Activated T-cell treated with anti-CD3 and anti-CD28 coated beads, Interleukin-2, amount 50 U/mL, for 4 hours (primary cell): ENCODE measurements at regions not wholly inside any gene's neighbourhood (a gene's known extent, or its start where the extent isn't known, plus 50 kb on each side); places are given as distances from the start of the nearest gene placed in this dataset.

Experiments
- ATAC-seq, 2 donors: fragments of 200-7000 bp; cut with Tn5 transposase; one replicate each; pipeline ENCODE4 v1.10.0; 2021
- DNase-seq: peaks from one replicate; pipeline ENCODE4 v3.0.0-alpha.2; 2020
- H3K27me3 Mint-ChIP-seq: one replicate; pipeline ENCODE4 v1.8.0; 2021; ENCODE audit warnings: low read depth, mixed read lengths
- H3K36me3 Mint-ChIP-seq: one replicate; pipeline ENCODE4 v1.8.0; 2022; ENCODE audit warnings: mixed read lengths; ENCODE audit not compliant: insufficient read depth
- H3K4me1 Mint-ChIP-seq: one replicate; pipeline ENCODE4 v1.8.0; 2021; ENCODE audit warnings: low read depth, mixed read lengths
- H3K4me3 Mint-ChIP-seq: one replicate; pipeline ENCODE4 v1.8.0; 2021; ENCODE audit warnings: mild to moderate bottlenecking, moderate library complexity, mixed read lengths
- H3K9me3 Mint-ChIP-seq: one replicate; pipeline ENCODE4 v1.8.0; 2021; ENCODE audit warnings: mixed read lengths

DNA sequence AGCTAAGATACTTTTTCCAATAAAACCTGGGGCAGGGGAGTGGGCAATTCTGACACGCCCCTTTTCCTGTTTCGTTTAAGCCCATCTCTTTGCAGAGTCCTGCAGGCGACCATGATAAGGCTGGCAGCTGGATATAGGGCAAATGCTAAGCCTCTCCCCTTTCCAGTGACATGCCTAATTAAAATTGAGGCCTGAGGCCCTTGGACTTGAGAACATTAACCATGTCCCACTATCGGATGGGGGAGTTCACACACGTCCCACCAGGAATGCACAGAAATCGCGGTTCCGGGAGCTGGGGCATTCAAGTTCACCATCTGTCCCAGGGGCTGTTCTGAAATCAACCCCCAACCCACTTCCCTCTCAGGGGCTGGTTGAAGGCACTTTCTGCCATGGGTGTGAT lies 109.2 kb upstream of the FOXF1 start:
- H3K4me3 Mint-ChIP-seq = no peak overlapping the region
- no peaks in the 10 kb centered on the region for H3K36me3 Mint-ChIP-seq
- DNase-seq = no peak
- H3K9me3 Mint-ChIP-seq = peaks cover 3% of the 10 kb centered on the region
- no peak for ATAC-seq
- peaks cover 7% of the 10 kb centered on the region for H3K27me3 Mint-ChIP-seq
- H3K4me1 Mint-ChIP-seq = no peaks in the 10 kb centered on the region

DNA sequence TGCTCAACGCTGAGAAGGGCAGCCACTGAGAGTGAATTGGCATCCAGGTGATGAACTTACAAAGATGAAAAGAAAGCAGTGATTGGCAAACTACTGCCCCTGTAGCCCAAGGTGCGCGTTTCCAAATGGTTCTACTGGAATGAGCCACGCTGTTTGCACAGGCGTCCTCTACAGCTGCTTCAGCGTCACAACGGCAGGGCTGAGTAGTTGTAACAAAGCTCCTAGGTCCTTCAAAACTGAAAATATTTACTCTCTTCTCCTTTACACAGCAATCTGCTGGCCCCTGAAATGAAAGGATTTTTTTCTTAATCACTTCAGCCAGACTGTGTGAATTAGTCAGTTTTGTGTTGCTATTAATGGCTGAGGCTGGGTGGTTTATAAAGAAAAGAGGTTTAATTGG lies 107.2 kb upstream of the FOXF1 start:
- Mint-ChIP-seq H3K4me1 (no peaks in the 10 kb centered on the region), H3K4me3 (no peak overlapping the region), H3K9me3 (no peaks in the 10 kb centered on the region), H3K36me3 (no peaks in the 10 kb centered on the region), H3K27me3 (peaks cover 4% of the 10 kb centered on the region)
- no peak for ATAC-seq
- DNase-seq = no peak

DNA sequence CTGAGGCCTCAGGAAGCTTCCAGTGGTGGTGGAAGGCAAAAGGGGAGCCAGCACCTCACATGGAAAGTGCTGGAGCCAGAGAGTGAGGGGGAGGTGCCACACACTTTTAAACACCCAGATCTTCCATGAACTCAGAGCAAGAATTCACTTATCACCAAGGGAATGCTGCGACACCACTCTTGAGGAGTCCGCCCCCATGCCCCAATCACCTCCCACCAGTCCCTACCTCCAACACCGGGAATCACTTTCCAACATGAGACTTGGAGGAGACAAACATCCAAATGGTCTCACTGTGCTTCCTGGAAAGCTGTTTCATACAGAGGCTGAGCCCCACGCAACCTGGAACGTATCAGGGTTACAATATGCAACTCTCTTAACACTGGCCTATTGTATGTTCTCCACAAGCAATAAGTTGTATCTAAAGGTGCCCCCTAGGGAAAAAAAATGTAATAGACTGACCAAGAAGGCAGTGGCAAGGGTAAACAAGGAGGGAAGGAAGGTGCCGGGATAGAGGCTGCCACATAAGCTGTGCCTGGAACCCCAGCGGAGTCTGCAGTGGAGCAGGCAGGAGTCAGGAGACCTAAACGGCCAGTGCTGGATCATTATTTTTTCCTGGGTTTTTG lies 106.7 kb upstream of the FOXF1 start:
- DNase-seq (no peak), ATAC-seq (no peak)
- Mint-ChIP-seq H3K27me3 (peaks cover 4% of the 10 kb centered on the region), H3K36me3 (no peaks in the 10 kb centered on the region), H3K4me1 (no peaks in the 10 kb centered on the region), H3K9me3 (no peaks in the 10 kb centered on the region), H3K4me3 (no peak overlapping the region)

DNA sequence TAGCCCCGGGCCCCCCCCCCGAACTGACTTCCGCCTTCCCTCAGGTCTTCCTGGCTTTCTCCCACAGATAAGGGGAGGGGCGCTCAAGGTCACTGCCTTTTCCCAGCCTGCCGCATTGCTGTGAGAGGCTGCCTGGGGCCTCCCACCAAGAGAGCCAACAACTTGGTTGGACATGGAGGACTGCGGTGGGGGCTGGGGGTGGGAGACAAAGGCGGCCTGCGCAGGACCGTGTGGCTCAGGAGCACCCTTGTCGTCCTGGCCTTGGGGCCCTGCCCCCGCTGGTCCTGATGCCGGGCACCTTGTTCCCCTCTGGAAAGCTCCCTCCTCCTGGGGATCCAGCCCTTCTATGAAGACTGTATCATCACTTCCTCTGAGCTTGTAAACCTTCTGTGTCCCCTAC lies 105.6 kb upstream of the FOXF1 start:
- Mint-ChIP-seq H3K27me3 (peaks cover 6% of the 10 kb centered on the region), H3K4me3 (no peak overlapping the region), H3K9me3 (no peaks in the 10 kb centered on the region), H3K36me3 (no peaks in the 10 kb centered on the region), H3K4me1 (no peaks in the 10 kb centered on the region)
- DNase-seq (no peak), ATAC-seq (no peak)

DNA sequence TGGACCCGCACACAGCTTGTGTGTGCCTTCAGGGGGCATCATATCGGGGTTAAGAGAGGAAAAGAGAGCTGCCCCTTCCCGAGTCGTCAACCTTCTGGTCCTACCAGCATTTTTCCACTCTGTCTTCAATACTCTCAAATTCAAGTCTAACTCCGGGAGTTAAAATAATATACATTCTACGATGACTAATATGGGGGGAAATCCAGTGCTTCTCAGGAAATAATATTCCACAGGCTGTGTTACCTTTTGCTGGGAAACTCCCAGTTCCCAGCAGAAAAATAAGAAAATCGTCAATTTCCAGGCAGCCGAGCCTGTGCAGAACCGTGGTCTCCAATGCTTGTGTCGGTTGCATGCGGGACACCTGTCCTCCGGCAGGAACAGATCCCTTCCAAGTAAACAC lies 105.0 kb upstream of the FOXF1 start:
- Mint-ChIP-seq H3K27me3 (peaks cover 6% of the 10 kb centered on the region), H3K4me3 (no peak overlapping the region), H3K36me3 (no peaks in the 10 kb centered on the region), H3K9me3 (no peaks in the 10 kb centered on the region), H3K4me1 (no peaks in the 10 kb centered on the region)
- ATAC-seq = no peak
- DNase-seq = no peak

DNA sequence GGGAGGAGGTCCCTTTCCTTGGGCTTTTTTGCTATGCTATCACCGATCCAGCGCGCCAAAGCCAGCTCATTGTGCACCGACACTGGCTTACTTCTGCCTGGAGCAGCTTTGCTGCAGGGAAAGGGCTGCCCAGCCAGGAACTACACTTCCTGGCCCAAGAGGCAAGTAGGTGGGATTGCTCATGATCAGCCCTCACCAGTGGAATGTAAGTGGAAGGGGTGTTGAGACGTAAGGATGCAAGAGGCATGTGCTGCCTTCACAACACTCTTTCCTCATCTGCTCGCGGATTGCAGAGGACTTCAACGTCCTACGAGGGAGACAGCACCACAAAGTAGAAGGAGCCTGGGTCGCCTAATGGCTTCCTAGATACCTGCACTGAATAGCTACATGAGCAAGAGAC lies 104.3 kb upstream of the FOXF1 start:
- Mint-ChIP-seq H3K36me3 (no peaks in the 10 kb centered on the region), H3K4me3 (no peak overlapping the region), H3K27me3 (peaks cover 6% of the 10 kb centered on the region), H3K4me1 (no peaks in the 10 kb centered on the region), H3K9me3 (no peaks in the 10 kb centered on the region)
- ATAC-seq = no peak
- DNase-seq = no peak

DNA sequence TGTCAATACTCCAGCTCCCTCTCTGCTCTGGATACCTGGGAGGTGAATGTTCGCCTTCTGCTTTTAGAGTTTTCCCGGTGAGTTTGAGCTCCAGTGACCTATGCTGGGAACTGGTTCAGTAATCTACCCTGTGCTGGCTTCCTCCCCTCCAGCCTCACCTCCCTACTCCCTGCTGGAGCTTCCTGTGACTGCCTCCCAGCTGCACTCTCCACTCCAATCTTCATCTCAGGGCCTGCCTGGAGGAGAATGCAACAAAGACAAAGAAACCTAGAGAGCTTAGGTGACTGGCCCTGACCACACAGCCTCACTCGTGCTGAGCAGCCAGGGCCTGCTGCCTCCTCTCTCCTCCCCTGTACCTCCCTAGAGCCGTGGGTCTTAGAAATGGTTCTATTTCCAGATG lies 101.6 kb upstream of the FOXF1 start:
- Mint-ChIP-seq H3K9me3 (peaks cover 3% of the 10 kb centered on the region), H3K4me1 (no peaks in the 10 kb centered on the region), H3K36me3 (no peaks in the 10 kb centered on the region), H3K27me3 (peaks cover 6% of the 10 kb centered on the region), H3K4me3 (no peak overlapping the region)
- ATAC-seq = no peak
- DNase-seq = no peak

DNA sequence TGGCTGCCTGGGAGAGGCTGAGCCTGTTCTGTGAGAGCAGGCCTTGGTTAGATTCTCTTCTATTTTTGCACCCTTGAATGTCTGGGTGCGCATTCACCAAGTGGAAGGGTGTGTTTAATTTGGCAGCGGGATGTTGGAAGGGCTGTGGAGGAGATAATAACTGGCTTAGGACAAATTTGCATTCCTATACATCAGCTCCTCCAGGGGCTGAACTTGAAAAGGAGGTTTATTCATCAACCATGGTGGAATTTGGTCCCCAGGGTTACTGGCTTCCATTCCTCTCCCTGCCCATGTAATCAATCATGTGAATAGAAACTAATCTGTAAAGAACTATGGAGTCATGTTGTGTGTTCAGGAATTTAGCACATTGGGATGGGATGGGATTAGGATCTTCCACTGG lies 100.2 kb upstream of the FOXF1 start:
- DNase-seq = no peak
- peaks cover 5% of the 10 kb centered on the region for H3K27me3 Mint-ChIP-seq
- no peaks in the 10 kb centered on the region for H3K4me1 Mint-ChIP-seq
- ATAC-seq = no peak
- H3K36me3 Mint-ChIP-seq = no peaks in the 10 kb centered on the region
- no peak overlapping the region for H3K4me3 Mint-ChIP-seq
- peaks cover 3% of the 10 kb centered on the region for H3K9me3 Mint-ChIP-seq

DNA sequence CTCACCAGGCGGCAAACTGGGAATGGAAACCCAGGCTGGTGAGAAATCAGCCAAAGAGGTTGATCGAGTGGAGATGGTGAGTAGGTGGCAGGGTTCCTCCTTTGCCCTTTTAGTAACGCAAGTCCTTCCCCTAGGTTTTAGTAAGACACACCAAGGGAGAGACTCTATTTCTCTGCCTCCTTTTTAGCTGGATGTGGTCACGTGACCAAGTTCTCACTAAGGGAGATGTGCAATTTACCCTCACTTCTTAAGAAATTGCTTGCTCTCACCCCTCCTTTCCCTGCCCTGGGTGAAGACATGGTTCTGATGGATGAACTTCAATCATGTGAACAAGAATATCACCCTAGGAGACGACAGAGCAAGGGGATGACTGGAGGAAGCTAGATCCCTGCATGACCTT lies 99.8 kb upstream of the FOXF1 start:
- Mint-ChIP-seq H3K4me1 (no peaks in the 10 kb centered on the region), H3K36me3 (no peaks in the 10 kb centered on the region), H3K27me3 (peaks cover 3% of the 10 kb centered on the region), H3K9me3 (peaks cover 3% of the 10 kb centered on the region), H3K4me3 (no peak overlapping the region)
- ATAC-seq (no peak), DNase-seq (no peak)

DNA sequence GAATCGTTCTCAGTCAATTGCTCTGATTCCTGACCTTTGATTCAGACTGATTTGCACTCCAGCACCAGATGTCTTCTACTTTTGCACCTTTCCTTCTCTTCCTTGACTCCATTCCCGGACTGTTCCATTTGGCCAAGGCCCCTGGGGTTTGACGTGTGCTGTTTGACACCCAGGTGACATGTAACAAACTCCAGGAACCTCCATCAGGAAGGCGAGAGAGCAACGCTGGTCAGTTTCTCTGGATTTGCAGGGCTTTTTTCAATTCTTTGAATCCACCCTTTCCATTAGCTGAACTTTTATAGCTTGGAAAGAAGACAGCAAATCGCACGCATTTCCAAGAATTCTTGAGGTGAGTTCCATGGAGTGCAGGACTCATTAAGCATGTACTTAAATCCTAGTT lies 98.4 kb upstream of the FOXF1 start:
- ATAC-seq (no peak), DNase-seq (no peak)
- Mint-ChIP-seq H3K4me1 (no peaks in the 10 kb centered on the region), H3K4me3 (no peak overlapping the region), H3K27me3 (peaks cover 6% of the 10 kb centered on the region), H3K9me3 (peaks cover 7% of the 10 kb centered on the region), H3K36me3 (no peaks in the 10 kb centered on the region)

DNA sequence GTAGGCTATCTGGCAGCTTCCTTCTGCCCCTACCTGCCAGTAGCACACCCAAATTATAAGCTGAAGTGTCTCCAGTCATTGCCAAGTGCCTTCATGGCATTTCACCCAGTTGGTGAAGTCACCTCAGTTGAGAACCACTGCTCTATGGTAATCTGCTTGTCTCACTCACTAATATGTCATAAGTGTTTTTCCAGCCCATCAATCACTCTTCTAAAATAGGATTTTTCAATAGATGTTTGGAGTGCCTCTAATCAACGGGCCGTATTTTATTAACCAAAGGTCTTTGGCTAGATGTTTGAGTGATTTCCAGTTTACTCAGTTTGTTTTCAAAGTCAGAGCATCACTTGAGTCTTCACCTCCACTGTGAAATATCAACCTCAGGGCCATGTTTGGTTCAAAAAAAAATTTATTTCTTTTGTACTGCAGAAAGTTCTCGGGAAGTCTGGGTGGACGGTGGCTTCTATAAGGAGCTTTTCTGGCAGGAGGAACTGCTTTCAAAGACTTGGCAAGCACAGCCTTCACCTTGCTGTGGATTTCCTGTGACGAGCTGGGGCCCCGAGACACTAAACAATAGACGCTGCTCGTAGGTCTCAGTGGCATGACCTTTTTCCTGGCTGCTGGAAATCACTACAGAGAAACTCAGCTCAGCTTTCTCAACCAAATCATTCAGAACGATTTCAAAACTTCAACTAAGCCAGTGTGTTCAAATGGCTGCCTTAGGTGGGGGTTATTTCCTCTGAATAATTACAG lies 95.2 kb upstream of the FOXF1 start:
- H3K4me3 Mint-ChIP-seq = no peak overlapping the region
- no peaks in the 10 kb centered on the region for H3K4me1 Mint-ChIP-seq
- H3K36me3 Mint-ChIP-seq = no peaks in the 10 kb centered on the region
- ATAC-seq (no peak), DNase-seq (no peak)
- H3K27me3 Mint-ChIP-seq = peaks cover 4% of the 10 kb centered on the region
- peaks cover 7% of the 10 kb centered on the region for H3K9me3 Mint-ChIP-seq

DNA sequence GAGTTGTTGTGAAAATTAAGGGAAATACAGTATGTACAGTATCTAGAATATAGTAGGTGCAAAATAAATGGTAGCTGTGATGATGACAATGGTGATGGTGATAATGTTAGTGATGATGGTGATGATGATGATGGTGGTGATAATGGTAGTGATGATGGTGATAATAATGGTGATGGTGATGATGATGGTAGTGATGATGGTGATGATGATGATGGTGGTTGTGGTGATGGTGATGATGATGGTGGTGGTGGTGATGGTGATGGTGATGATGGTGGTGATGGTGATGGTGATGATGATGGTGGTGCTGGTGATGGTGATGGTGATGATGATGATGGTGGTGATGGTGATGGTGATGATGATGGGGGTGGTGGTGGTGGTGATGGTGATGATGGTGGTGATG lies 91.3 kb upstream of the FOXF1 start:
- H3K9me3 Mint-ChIP-seq = peaks cover 8% of the 10 kb centered on the region
- peaks cover 4% of the 10 kb centered on the region for H3K27me3 Mint-ChIP-seq
- no peak for ATAC-seq
- no peak overlapping the region for H3K4me3 Mint-ChIP-seq
- H3K36me3 Mint-ChIP-seq = no peaks in the 10 kb centered on the region
- no peaks in the 10 kb centered on the region for H3K4me1 Mint-ChIP-seq
- no peak for DNase-seq

DNA sequence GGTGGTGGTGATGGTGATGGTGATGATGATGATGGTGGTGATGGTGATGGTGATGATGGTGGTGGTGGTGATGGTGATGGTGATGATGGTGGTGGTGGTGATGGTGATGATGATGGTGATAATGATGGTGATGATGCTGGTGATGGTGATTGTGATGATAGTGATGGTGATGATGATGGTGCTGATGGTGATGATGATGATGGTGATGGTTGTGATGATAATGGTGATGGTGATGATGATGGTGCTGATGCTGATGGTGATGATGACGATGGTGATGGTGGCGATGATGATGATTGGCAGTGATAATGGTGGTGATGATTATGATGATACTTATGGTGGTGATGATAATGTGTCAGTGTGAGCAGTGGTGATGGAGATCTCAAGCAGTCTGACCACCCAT lies 90.8 kb upstream of the FOXF1 start:
- Mint-ChIP-seq H3K36me3 (no peaks in the 10 kb centered on the region), H3K27me3 (peaks cover 6% of the 10 kb centered on the region), H3K4me1 (no peaks in the 10 kb centered on the region), H3K9me3 (peaks cover 8% of the 10 kb centered on the region), H3K4me3 (no peak overlapping the region)
- DNase-seq = no peak
- ATAC-seq = no peak

DNA sequence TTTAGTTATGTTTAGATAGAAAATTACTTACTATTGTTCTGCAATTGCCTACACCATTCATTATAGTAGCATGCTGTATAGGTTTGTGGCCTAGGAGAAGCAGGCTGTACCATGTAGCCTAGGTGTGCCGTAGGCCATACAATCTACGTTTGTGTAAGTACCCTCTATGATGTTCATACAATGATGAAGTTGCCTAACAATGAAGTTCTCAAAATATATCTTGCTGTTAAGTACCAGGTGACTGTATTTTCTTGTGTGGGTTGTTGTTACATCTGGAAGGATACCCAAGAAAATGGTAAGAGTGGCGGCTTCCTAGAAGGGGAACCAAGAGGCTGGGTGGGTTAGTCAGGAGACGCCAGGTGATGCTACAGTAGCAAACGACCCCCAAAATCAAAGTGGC lies 88.3 kb upstream of the FOXF1 start:
- Mint-ChIP-seq H3K27me3 (peaks cover 5% of the 10 kb centered on the region), H3K36me3 (no peaks in the 10 kb centered on the region), H3K4me1 (no peaks in the 10 kb centered on the region), H3K4me3 (no peak overlapping the region), H3K9me3 (peaks cover 4% of the 10 kb centered on the region)
- ATAC-seq = no peak
- DNase-seq = no peak

DNA sequence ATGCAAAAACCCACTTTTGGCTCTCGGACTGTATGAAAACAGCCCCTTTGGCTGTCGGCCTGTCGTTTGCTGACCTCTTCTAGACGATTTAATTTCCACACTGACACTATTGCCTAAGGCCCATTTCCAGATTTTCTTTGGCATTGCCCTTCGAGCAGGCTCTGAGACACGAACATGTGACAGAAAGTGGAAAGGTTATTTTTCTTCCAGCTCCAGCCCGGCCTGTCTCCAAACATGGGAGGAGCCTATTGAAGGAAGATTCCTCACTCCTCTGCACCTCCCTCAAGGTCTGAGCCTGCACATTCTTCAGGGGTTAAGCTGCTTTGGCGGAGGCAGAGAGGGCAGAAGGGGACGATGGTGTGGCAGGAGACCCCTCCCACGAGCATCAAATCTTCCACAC lies 85.9 kb upstream of the FOXF1 start:
- no peaks in the 10 kb centered on the region for H3K36me3 Mint-ChIP-seq
- H3K4me1 Mint-ChIP-seq = no peaks in the 10 kb centered on the region
- H3K27me3 Mint-ChIP-seq = peaks cover 5% of the 10 kb centered on the region
- no peak for DNase-seq
- ATAC-seq = no peak
- H3K4me3 Mint-ChIP-seq = no peak overlapping the region
- H3K9me3 Mint-ChIP-seq = peaks cover 4% of the 10 kb centered on the region
